Endodermal cell (in vitro differentiated cells): ENCODE measurements at regions not wholly inside any gene's neighbourhood (a gene's known extent, or its start where the extent isn't known, plus 50 kb on each side); places are given as distances from the start of the nearest gene placed in this dataset.

Source experiments
- DNase-seq: peaks from one replicate; pipeline ENCODE4 v3.0.0-alpha.2; 2017
- H3K27ac ChIP-seq: 2 replicates; pipeline ENCODE4 v1.5.1; 2013; ENCODE audit warnings: mild to moderate bottlenecking, low read depth, low read length, moderate library complexity
- H3K27me3 ChIP-seq: 2 replicates; pipeline ENCODE4 v1.6.1; 2013; ENCODE audit warnings: mild to moderate bottlenecking, low read length, moderate library complexity; ENCODE audit not compliant: insufficient read depth, control insufficient read depth, poor library complexity, severe bottlenecking
- H3K36me3 ChIP-seq: 2 replicates; pipeline ENCODE4 v1.7.0; 2013; ENCODE audit warnings: mild to moderate bottlenecking, low read length, moderate library complexity; ENCODE audit not compliant: control insufficient read depth, insufficient read depth
- H3K4me1 ChIP-seq: one replicate; pipeline ENCODE4 v1.7.0; 2013; ENCODE audit warnings: low read length; ENCODE audit not compliant: control insufficient read depth, insufficient read depth
- H3K4me3 ChIP-seq: 2 replicates; pipeline ENCODE4 v1.5.1; 2013; ENCODE audit warnings: mild to moderate bottlenecking, low read length, moderate library complexity
- H3K9ac ChIP-seq: 2 replicates; pipeline ENCODE4 v1.6.1; 2013; ENCODE audit warnings: mild to moderate bottlenecking, low read length, moderate library complexity; ENCODE audit not compliant: poor library complexity, severe bottlenecking; ENCODE audit errors: extremely low read depth
- H3K9me3 ChIP-seq: 2 replicates; pipeline ENCODE4 v1.6.1; 2013; ENCODE audit warnings: mild to moderate bottlenecking, low read length, moderate library complexity; ENCODE audit not compliant: control insufficient read depth
- H3K27ac Mint-ChIP-seq: 2 replicates; pipeline ENCODE4 v1.8.0; 2020; ENCODE audit warnings: mixed read lengths
- H3K27me3 Mint-ChIP-seq: 2 replicates; pipeline ENCODE4 v1.8.0; 2021; ENCODE audit warnings: mild to moderate bottlenecking, mixed read lengths; ENCODE audit not compliant: insufficient read depth
- H3K36me3 Mint-ChIP-seq: 2 replicates; pipeline ENCODE4 v1.8.0; 2020; ENCODE audit warnings: low read depth, mixed read lengths
- H3K4me1 Mint-ChIP-seq: 2 replicates; pipeline ENCODE4 v1.8.0; 2020; ENCODE audit warnings: mixed read lengths
- H3K4me3 Mint-ChIP-seq: 2 replicates; pipeline ENCODE4 v1.8.0; 2020; ENCODE audit warnings: mild to moderate bottlenecking, moderate library complexity, mixed read lengths
- H3K9me3 Mint-ChIP-seq: 2 replicates; pipeline ENCODE4 v1.8.0; 2020; ENCODE audit warnings: mild to moderate bottlenecking, mixed read lengths
- CTCF ChIP-seq: fragments of 200-600 bp; sonication (generic); conservative IDR thresholded peaks from 2 replicates; pipeline ENCODE4 v1.5.0; 2021; ENCODE audit warnings: antibody characterized with exemption, mild to moderate bottlenecking
- WGBS, 2 experiments: methylation state at CpG; one replicate each; pipeline versions ENCODE4 v1.1.5 to v1.1.7; 2013; ENCODE audit warnings: missing lambda C conversion rate in 2 of 2, mixed read lengths in 1 of 2; ENCODE audit not compliant: insufficient coverage in 1 of 2, insufficient read length in 1 of 2; 5-methylcytosine and 5-hydroxymethylcytosine counted together

GRCh38 chr18:68454511-68455228 is 260.2 kb downstream of the TMX3 start:
- no peaks in the 10 kb centered on the region for H3K36me3 ChIP-seq
- no peak overlapping the region for H3K4me3 ChIP-seq
- H3K4me1 ChIP-seq, result no peaks in the 10 kb centered on the region
- H3K4me3 Mint-ChIP-seq, result no peak overlapping the region
- H3K27me3 ChIP-seq, result no peaks in the 10 kb centered on the region
- no peak overlapping the region for H3K27ac ChIP-seq
- H3K9ac ChIP-seq, result no peak overlapping the region
- 0 to 57% methylated on average over 1 to 3 of the region's 3 CpGs for WGBS, 2 experiments
- no peak for TF ChIP-seq CTCF
- H3K9me3 ChIP-seq, result no peaks in the 10 kb centered on the region
- no peaks in the 10 kb centered on the region for H3K9me3 Mint-ChIP-seq
- no peak overlapping the region for H3K27ac Mint-ChIP-seq
- no peak for DNase-seq
- H3K4me1 Mint-ChIP-seq, result no peaks in the 10 kb centered on the region
- H3K36me3 Mint-ChIP-seq, result no peaks in the 10 kb centered on the region
- no peaks in the 10 kb centered on the region for H3K27me3 Mint-ChIP-seq

- H3K36me3 Mint-ChIP-seq, result no peaks in the 10 kb centered on the region
- no peaks in the 10 kb centered on the region for H3K9me3 Mint-ChIP-seq
- H3K27me3 Mint-ChIP-seq, result no peaks in the 10 kb centered on the region
- H3K27ac ChIP-seq, result no peak overlapping the region
- no peak overlapping the region for H3K27ac Mint-ChIP-seq
- no peaks in the 10 kb centered on the region for H3K36me3 ChIP-seq
- no peaks in the 10 kb centered on the region for H3K27me3 ChIP-seq
- H3K4me1 Mint-ChIP-seq, result peaks cover 2% of the 10 kb centered on the region
- WGBS, 2 experiments, result 89 to 100% methylated on average over 2 of the region's 2 CpGs
- H3K9ac ChIP-seq, result no peak overlapping the region
- no peak overlapping the region for H3K4me3 Mint-ChIP-seq
- TF ChIP-seq CTCF, result no peak
- no peak overlapping the region for H3K4me3 ChIP-seq
- no peaks in the 10 kb centered on the region for H3K4me1 ChIP-seq
- no peaks in the 10 kb centered on the region for H3K9me3 ChIP-seq
- DNase-seq, result no peak
These were observed 265.6 kb downstream of the TMX3 start for GRCh38 chr18:68449292-68449691.

- Histone ChIP-seq H3K4me3 (no peak overlapping the region), H3K27me3 (no peaks in the 10 kb centered on the region), H3K4me1 (no peaks in the 10 kb centered on the region), H3K9ac (no peak overlapping the region), H3K36me3 (no peaks in the 10 kb centered on the region), H3K9me3 (no peaks in the 10 kb centered on the region), H3K27ac (no peak overlapping the region)
- H3K27ac Mint-ChIP-seq, result no peak overlapping the region
- H3K4me3 Mint-ChIP-seq, result no peak overlapping the region
- no peaks in the 10 kb centered on the region for H3K9me3 Mint-ChIP-seq
- no peak for TF ChIP-seq CTCF
- H3K4me1 Mint-ChIP-seq, result peaks cover 2% of the 10 kb centered on the region
- 100% methylated on average over 1 of the region's 1 CpG for WGBS, 2 experiments
- DNase-seq, result no peak
- no peaks in the 10 kb centered on the region for H3K27me3 Mint-ChIP-seq
- H3K36me3 Mint-ChIP-seq, result no peaks in the 10 kb centered on the region
These were observed 266.2 kb downstream of the TMX3 start for GRCh38 chr18:68448736-68449135.
